Upper lobe of right lung (tissue), 1 donor: ENCODE measurements at regions not wholly inside any gene's neighbourhood (a gene's known extent, or its start where the extent isn't known, plus 50 kb on each side); places are given as distances from the start of the nearest gene placed in this dataset.

Experiments
- ATAC-seq: fragments of 200-7000 bp; cut with Tn5 transposase; one replicate; pipeline ENCODE4 v1.9.1; 2020; ENCODE audit warnings: mild to moderate bottlenecking, moderate library complexity
- DNase-seq: peaks from one replicate; pipeline ENCODE4 v3.0.0-alpha.2; 2020
- H3K27ac ChIP-seq: fragments of 200-600 bp; one replicate; pipeline ENCODE4 v1.8.0; 2022
- H3K27me3 ChIP-seq: fragments of 200-600 bp; one replicate; pipeline ENCODE4 v1.8.0; 2022; ENCODE audit warnings: mild to moderate bottlenecking
- H3K36me3 ChIP-seq: fragments of 200-600 bp; one replicate; pipeline ENCODE4 v1.8.0; 2022
- H3K4me1 ChIP-seq: fragments of 200-600 bp; one replicate; pipeline ENCODE4 v1.8.0; 2022
- H3K4me3 ChIP-seq: fragments of 200-600 bp; one replicate; pipeline ENCODE4 v1.8.0; 2022; ENCODE audit warnings: mild to moderate bottlenecking
- H3K9me3 ChIP-seq: fragments of 200-600 bp; one replicate; pipeline ENCODE4 v1.8.0; 2022
- CTCF ChIP-seq: fragments of 200-600 bp; IDR thresholded peaks from one replicate; pipeline ENCODE4 v1.8.0; 2022; ENCODE audit warnings: antibody characterized with exemption
- intact Hi-C: fragments of 100-400 bp; cut with DNase I; formaldehyde crosslinking; loops from one replicate; pipeline ENCODE4 v1.11.0; 2022
- donor health status: DM: no; HTN: yes; CAD: no; lungs with severe emphysema.

- intact Hi-C loops, result no loop called here
- H3K4me3 ChIP-seq, result no peak overlapping the region
- no peak for TF ChIP-seq CTCF
- no peaks in the 10 kb centered on the region for H3K4me1 ChIP-seq
- DNase-seq (no peak), ATAC-seq (no peak)
- H3K9me3 ChIP-seq, result no peaks in the 10 kb centered on the region
- H3K27me3 ChIP-seq, result no peaks in the 10 kb centered on the region
- H3K36me3 ChIP-seq, result no peaks in the 10 kb centered on the region
- no peak overlapping the region for H3K27ac ChIP-seq
Measured at GRCh38 chr14:26008290-26008689, 589.5 kb downstream of the NOVA1 start.

- Histone ChIP-seq H3K4me1 (no peaks in the 10 kb centered on the region), H3K27ac (no peak overlapping the region), H3K36me3 (no peaks in the 10 kb centered on the region), H3K9me3 (no peaks in the 10 kb centered on the region), H3K4me3 (no peak overlapping the region), H3K27me3 (no peaks in the 10 kb centered on the region)
- intact Hi-C loops, result no loop called here
- DNase-seq (no peak), ATAC-seq (no peak)
- TF ChIP-seq CTCF, result no peak
Measured at GRCh38 chr14:26004342-26004741, 593.5 kb downstream of the NOVA1 start.

- ATAC-seq (no peak), DNase-seq (no peak)
- H3K4me3 ChIP-seq, result no peak overlapping the region
- no peak overlapping the region for H3K27ac ChIP-seq
- no peaks in the 10 kb centered on the region for H3K27me3 ChIP-seq
- H3K4me1 ChIP-seq, result no peaks in the 10 kb centered on the region
- H3K36me3 ChIP-seq, result no peaks in the 10 kb centered on the region
- H3K9me3 ChIP-seq, result no peaks in the 10 kb centered on the region
- intact Hi-C loops, result no loop called here
- no peak for TF ChIP-seq CTCF
Measured at GRCh38 chr14:25993830-25994229, 604.0 kb downstream of the NOVA1 start.

- intact Hi-C loops, result no loop called here
- Histone ChIP-seq H3K27ac (no peak overlapping the region), H3K27me3 (no peaks in the 10 kb centered on the region), H3K4me1 (no peaks in the 10 kb centered on the region), H3K36me3 (no peaks in the 10 kb centered on the region), H3K4me3 (no peak overlapping the region), H3K9me3 (no peaks in the 10 kb centered on the region)
- DNase-seq (no peak), ATAC-seq (no peak)
- no peak for TF ChIP-seq CTCF
Measured at GRCh38 chr14:25988536-25988935, 609.3 kb downstream of the NOVA1 start.

GRCh38 chr14:25955772-25956171 lies 642.1 kb downstream of the NOVA1 start:
- no peaks in the 10 kb centered on the region for H3K36me3 ChIP-seq
- DNase-seq (no peak), ATAC-seq (no peak)

More at GRCh38 chr14:25955772-25956171, 642.1 kb downstream of the NOVA1 start:
- Histone ChIP-seq H3K27me3 (no peaks in the 10 kb centered on the region), H3K27ac (no peak overlapping the region), H3K4me1 (no peaks in the 10 kb centered on the region), H3K4me3 (no peak overlapping the region), H3K9me3 (no peaks in the 10 kb centered on the region)
- intact Hi-C loops, result no loop called here
- no peak for TF ChIP-seq CTCF
